Spinal cord (tissue), 9 donors: ENCODE measurements at regions not wholly inside any gene's neighbourhood (a gene's known extent, or its start where the extent isn't known, plus 50 kb on each side); places are given as distances from the start of the nearest gene placed in this dataset.
"Not testable (repeated sequence)": the region's sequence is repeated elsewhere in the genome, so short reads cannot be mapped to it uniquely, and the experiment has no call there.

Experiments
- DNase-seq, 6 donors: peaks; one replicate each; pipeline versions ENCODE4 v3.0.0 to v3.0.0-alpha.2; 2013 to 2015; ENCODE audit warnings: low spot score in 6 of 6, low read depth in 4 of 6
- H3K27ac ChIP-seq: one replicate; pipeline ENCODE4 v1.5.1; 2013; ENCODE audit warnings: low read depth, low read length, control low read depth
- H3K27me3 ChIP-seq: one replicate; pipeline ENCODE4 v1.6.1; 2013; ENCODE audit warnings: low read length; ENCODE audit not compliant: control insufficient read depth, insufficient read depth
- H3K36me3 ChIP-seq: one replicate; pipeline ENCODE4 v1.6.1; 2013; ENCODE audit warnings: low read length; ENCODE audit not compliant: control insufficient read depth, insufficient read depth
- H3K4me1 ChIP-seq: one replicate; pipeline ENCODE4 v1.6.1; 2013; ENCODE audit warnings: low read length; ENCODE audit not compliant: control insufficient read depth, insufficient read depth
- H3K4me3 ChIP-seq: one replicate; pipeline ENCODE4 v1.5.1; 2013; ENCODE audit warnings: low read depth, low read length, control low read depth
- H3K9me3 ChIP-seq: one replicate; pipeline ENCODE4 v1.6.1; 2013; ENCODE audit warnings: low read length; ENCODE audit not compliant: control insufficient read depth, insufficient read depth
- WGBS: methylation state at CpG from one replicate; pipeline ENCODE4 v1.1.5; 2013; ENCODE audit warnings: missing lambda C conversion rate; ENCODE audit not compliant: insufficient coverage; 5-methylcytosine and 5-hydroxymethylcytosine counted together
- donor health status: healthy.

GRCh38 chr4:12333083-12333482 lies 904.4 kb upstream of the HS3ST1 start:
- not testable (repeated sequence) for H3K4me1 ChIP-seq, H3K36me3 ChIP-seq, H3K4me3 ChIP-seq, H3K27me3 ChIP-seq, H3K27ac ChIP-seq, H3K9me3 ChIP-seq, DNase-seq
- 100% methylated on average over 2 of the region's 2 CpGs for WGBS

GRCh38 chr4:12324965-12325364 lies 896.3 kb upstream of the HS3ST1 start:
- H3K4me3 ChIP-seq: no peak overlapping the region
- DNase-seq: no peak
- H3K4me1 ChIP-seq: no peaks in the 10 kb centered on the region
- H3K27me3 ChIP-seq: no peaks in the 10 kb centered on the region
- no peaks in the 10 kb centered on the region for H3K36me3 ChIP-seq
- no peak overlapping the region for H3K27ac ChIP-seq
- 100% methylated on average over 1 of the region's 1 CpG for WGBS
- H3K9me3 ChIP-seq: no peaks in the 10 kb centered on the region

GRCh38 chr4:12319765-12320164 lies 891.1 kb upstream of the HS3ST1 start:
- no peak overlapping the region for H3K4me3 ChIP-seq
- H3K36me3 ChIP-seq: no peaks in the 10 kb centered on the region
- H3K27ac ChIP-seq: no peak overlapping the region
- WGBS: 60% methylated on average over 2 of the region's 4 CpGs
- H3K27me3 ChIP-seq: no peaks in the 10 kb centered on the region
- DNase-seq: no peak
- no peaks in the 10 kb centered on the region for H3K4me1 ChIP-seq
- H3K9me3 ChIP-seq: no peaks in the 10 kb centered on the region

GRCh38 chr4:12304905-12305304 lies 876.2 kb upstream of the HS3ST1 start:
- Histone ChIP-seq H3K36me3 (no peaks in the 10 kb centered on the region), H3K9me3 (no peaks in the 10 kb centered on the region), H3K27me3 (peaks cover 2% of the 10 kb centered on the region), H3K4me1 (no peaks in the 10 kb centered on the region), H3K27ac (no peak overlapping the region), H3K4me3 (no peak overlapping the region)
- no peak for DNase-seq
- 18% methylated on average over 2 of the region's 3 CpGs for WGBS

GRCh38 chr4:12296366-12296765 lies 867.7 kb upstream of the HS3ST1 start:
- no peaks in the 10 kb centered on the region for H3K4me1 ChIP-seq
- H3K36me3 ChIP-seq: no peaks in the 10 kb centered on the region
- no peak overlapping the region for H3K27ac ChIP-seq
- no peaks in the 10 kb centered on the region for H3K9me3 ChIP-seq
- 100% methylated on average over 1 of the region's 1 CpG for WGBS
- H3K4me3 ChIP-seq: no peak overlapping the region
- no peak for DNase-seq
- H3K27me3 ChIP-seq: no peaks in the 10 kb centered on the region

GRCh38 chr4:12293906-12294525 lies 865.3 kb upstream of the HS3ST1 start:
- Histone ChIP-seq H3K27me3 (no peaks in the 10 kb centered on the region), H3K4me1 (no peaks in the 10 kb centered on the region), H3K27ac (no peak overlapping the region), H3K9me3 (no peaks in the 10 kb centered on the region), H3K36me3 (no peaks in the 10 kb centered on the region), H3K4me3 (no peak overlapping the region)
- no peak for DNase-seq
- WGBS: 100% methylated on average over 1 of the region's 1 CpG

- no peak for DNase-seq
- no peaks in the 10 kb centered on the region for H3K9me3 ChIP-seq
- no peaks in the 10 kb centered on the region for H3K36me3 ChIP-seq
- H3K4me1 ChIP-seq: no peaks in the 10 kb centered on the region
- 100% methylated on average over 1 of the region's 5 CpGs for WGBS
- no peak overlapping the region for H3K27ac ChIP-seq
- H3K27me3 ChIP-seq: no peaks in the 10 kb centered on the region
- H3K4me3 ChIP-seq: no peak overlapping the region
Measured at GRCh38 chr4:12286351-12286750, 857.7 kb upstream of the HS3ST1 start.

- Histone ChIP-seq H3K9me3 (no peaks in the 10 kb centered on the region), H3K4me1 (no peaks in the 10 kb centered on the region), H3K27ac (no peak overlapping the region), H3K36me3 (no peaks in the 10 kb centered on the region), H3K4me3 (no peak overlapping the region), H3K27me3 (no peaks in the 10 kb centered on the region)
- no peak for DNase-seq
- WGBS: 33% methylated on average over 1 of the region's 4 CpGs
Measured at GRCh38 chr4:12270546-12270945, 841.9 kb upstream of the HS3ST1 start.

GRCh38 chr4:12265554-12265953 lies 836.9 kb upstream of the HS3ST1 start:
- Histone ChIP-seq H3K27me3 (no peaks in the 10 kb centered on the region), H3K4me3 (no peak overlapping the region), H3K27ac (no peak overlapping the region), H3K36me3 (no peaks in the 10 kb centered on the region), H3K4me1 (no peaks in the 10 kb centered on the region), H3K9me3 (no peaks in the 10 kb centered on the region)
- no peak for DNase-seq
- WGBS: no CpG with 5 or more reads among the region's 2 CpGs

GRCh38 chr4:12260453-12260852 lies 831.8 kb upstream of the HS3ST1 start:
- WGBS: 100% methylated on average over 2 of the region's 3 CpGs
- no peaks in the 10 kb centered on the region for H3K27me3 ChIP-seq
- no peak for DNase-seq
- no peaks in the 10 kb centered on the region for H3K36me3 ChIP-seq
- H3K4me1 ChIP-seq: no peaks in the 10 kb centered on the region
- H3K4me3 ChIP-seq: no peak overlapping the region
- H3K27ac ChIP-seq: no peak overlapping the region
- peaks cover 2% of the 10 kb centered on the region for H3K9me3 ChIP-seq
